ENCODE measurements at regions not wholly inside any gene's neighbourhood (a gene's known extent, or its start where the extent isn't known, plus 50 kb on each side); places are given as distances from the start of the nearest gene placed in this dataset.

DNA sequence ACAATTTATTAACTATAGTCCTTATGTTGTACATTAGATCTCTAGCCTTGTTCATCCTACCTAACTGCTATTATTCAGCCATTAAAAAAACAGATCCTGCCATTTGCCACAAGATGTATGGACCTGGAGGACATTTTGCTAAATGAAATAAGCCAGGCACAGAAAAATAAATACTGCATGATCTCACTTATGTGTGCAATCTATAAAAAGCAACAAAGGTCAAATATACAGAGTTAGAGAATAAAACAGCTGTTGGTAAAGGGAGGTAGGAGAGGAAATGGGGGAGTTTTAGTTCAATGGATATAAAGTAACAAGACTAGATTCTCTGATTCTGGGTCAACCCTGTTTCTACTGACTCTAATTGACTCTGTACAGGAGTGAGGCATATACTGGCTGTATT lies 103.3 kb upstream of the FAM9C start:
- DNase-seq (ENCODE audit: low read depth, low spot score): no peak

DNA sequence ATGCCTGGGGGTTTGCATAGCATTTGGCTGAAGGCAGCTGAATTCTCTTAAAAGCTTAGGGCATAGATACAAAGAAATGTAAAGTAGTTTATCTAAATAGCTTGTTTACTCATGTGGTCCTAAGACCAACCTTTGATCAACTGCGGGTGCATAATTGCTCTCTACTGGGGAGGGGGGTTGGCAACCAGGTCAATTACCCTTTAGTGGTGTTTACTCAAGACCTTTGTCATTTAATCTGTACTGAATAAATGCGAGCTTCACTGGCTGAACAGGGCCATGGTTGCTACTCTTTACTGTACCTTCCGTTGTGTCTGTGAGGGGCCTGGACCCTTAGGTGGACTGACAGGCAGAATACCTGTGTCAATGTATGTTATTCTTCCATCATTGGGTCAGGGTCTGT lies 102.7 kb upstream of the FAM9C start:
- DNase-seq (ENCODE audit: low read depth, low spot score): no peak

DNA sequence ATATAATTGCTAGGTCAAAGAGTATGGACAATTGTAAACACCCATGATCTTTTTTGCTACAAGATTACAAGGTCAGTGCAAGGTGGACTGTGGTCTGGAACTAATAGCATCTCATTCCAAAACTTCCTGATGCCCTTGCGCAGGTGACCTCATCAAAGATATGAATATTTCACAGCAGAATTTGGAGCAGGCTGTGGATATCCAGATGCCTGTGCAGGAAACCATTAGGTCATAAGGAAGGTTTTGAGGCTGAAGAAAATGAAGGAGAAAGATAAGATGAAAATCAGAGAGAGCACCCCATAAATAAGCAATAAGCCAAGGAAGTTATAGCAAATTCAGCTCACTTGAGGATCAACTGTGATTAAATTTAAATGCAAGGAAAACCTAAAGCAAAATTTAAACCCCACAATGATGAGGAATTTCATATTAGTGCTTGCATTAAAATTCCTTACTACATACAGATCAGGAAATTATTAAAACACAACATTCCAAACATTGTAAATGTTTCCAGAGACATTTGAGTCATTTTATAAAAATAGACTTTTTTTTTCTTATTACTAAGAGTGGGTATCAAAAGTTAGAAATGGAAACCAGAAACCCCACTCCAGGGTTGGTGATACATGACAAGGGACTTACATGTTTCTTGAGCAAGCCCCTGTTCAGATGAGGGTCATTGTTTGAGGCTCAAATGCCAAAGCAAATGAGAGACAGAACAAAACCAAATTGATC lies 100.7 kb upstream of the FAM9C start:
- DNase-seq (ENCODE audit: low read depth, low spot score): no peak

DNA sequence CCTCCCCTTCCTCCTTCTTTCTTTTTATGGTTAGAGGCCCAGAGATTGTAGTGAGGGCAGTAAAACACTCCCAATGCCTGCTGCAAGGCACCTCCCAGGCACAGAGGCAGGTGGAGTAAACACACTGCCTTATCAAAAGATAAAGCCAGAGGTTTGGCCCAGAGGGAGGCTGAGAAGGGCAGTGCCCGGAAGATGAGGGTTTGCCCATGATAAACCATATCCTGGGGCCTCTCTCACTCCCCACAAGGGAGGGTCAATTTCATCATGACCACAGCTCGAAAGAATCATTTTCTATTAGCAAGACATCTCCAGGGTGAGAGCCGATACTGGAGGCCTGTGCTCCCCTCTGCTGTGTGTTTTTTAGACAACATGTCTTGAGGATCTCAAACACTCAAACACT lies 98.5 kb upstream of the FAM9C start:
- no peak for DNase-seq (ENCODE audit: low read depth, low spot score)

DNA sequence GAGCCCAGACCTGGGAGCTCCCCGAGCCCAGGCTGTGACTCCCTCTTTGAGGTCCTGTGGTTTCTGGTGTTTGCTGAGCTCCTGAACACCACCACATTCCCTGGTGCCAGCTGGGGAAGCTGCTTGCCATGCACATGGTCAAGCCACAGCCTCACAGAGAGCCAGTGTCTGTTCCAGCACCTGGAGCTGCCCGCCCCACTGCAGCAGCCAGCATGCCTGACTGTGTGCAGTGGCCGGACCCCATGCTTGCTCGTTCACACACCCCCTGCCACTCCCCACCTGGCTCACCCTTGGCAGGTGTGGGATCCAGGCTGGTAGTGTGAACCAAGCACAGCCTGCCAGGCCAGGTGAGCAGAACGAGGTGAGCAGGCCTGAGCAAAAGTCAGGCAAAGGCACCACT lies 95.6 kb upstream of the FAM9C start:
- no peak for DNase-seq (ENCODE audit: low read depth, low spot score)

DNA sequence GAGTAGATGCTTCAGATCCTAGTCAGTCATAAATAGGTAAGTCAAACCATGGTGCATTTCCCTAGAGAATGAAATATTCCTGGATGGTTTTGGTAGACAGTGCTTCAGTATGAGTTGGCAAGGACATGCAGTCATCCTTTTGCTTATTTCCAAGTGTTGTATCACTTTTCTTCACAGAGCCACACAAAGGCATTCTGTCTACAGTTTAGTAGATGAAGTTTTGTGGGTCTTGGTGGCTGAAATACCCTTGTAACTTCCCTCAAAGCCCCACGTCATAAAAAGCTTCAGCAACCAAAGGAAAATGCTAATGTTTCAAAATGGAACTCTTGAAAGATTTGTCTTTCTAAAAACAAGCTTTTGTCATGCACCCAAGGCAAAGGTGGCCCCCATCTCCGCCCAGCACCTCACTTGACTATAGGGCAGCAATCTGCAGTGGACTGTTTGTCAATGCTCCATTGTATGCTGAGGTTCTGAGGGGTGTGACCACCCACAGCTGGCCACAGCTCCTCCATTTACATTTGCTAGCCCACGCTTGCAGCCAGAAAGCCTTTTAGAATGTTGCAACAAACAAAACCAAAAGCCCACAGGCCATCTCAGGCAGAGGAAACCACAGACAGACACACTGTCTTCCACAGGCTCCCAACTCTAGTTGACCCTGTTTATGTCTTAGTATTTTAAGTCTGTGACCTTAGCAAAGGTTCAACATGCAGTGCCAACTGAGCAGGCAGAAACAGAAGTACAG lies 87.1 kb upstream of the FAM9C start:
- DNase-seq (ENCODE audit: low read depth, low spot score): no peak

DNA sequence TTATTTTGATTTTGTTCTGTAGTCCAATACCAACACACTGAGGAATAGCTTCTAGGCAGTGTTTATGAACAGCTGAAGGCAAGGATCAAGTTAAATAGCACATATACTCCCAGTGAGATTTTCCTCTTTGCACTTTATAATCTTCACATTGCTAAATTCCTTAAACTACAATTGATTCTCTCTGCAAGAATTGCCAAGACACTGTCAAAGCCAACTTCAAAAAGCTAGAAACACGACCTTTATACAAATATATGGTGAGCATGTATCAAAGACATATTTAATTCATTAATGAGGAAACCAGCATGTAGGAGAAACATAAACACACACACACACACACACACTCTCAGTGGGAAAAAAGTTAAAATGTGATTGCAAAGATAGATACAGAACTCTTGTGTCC lies 86.4 kb upstream of the FAM9C start:
- DNase-seq (ENCODE audit: low read depth, low spot score): no peak

DNA sequence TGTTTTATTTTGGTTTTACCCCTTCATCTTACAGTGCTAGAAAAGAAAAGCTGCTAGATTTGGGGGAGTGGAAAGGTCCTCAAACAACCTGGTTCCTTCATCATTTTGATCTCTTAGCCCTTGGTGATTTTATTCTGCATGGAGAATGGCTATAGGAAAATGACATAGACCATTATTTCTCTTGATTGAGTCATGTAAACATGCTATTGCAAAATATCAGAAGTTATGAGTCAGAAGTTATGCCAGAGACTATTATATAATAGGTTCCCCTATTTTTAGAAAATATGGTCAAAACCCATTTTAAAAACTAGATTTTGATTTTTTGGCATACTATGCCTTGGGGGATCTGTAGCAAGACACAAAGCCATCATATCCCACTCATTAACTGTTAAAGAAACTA lies 83.7 kb upstream of the FAM9C start:
- DNase-seq (ENCODE audit: low read depth, low spot score): no peak

DNA sequence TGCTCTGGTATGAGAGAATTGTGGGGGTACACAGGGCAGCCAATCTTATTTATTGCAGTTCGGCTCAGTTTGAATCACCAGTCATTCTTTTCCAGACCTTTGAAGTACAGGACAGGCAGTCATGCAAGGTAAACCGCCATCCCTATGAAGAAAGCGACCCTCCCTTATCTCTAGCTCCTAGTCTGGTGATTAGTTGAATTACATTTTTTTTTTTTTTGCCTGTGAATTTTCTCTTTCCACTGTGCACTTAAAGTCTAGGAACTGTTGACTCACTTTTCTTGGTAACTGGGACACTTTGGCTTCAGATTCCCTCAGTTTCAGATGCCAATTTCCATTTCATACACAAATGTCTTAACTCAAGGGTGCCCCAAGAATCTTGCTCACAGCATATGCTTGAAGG lies 82.4 kb upstream of the FAM9C start:
- DNase-seq (ENCODE audit: low read depth, low spot score): no peak

DNA sequence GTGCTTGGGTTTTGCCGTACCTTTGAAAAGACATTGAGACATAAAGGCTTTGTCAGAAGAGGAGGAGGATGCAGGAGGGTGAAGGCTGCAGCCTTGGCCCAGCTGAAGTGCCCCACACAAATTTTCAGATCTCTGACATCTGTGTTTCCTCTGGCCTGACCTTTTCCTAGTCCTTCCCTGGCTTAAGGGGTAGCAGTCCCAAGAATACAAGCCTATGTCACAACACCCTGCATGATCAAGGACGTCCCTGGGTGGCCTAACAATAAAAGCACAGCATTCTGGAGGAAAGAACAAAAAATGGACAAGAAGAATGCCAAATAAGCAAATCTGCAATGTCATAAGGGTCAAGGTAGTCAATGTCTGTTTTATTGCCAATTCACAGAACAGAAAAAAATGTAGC lies 80.8 kb upstream of the FAM9C start:
- DNase-seq (ENCODE audit: low read depth, low spot score): no peak

DNA sequence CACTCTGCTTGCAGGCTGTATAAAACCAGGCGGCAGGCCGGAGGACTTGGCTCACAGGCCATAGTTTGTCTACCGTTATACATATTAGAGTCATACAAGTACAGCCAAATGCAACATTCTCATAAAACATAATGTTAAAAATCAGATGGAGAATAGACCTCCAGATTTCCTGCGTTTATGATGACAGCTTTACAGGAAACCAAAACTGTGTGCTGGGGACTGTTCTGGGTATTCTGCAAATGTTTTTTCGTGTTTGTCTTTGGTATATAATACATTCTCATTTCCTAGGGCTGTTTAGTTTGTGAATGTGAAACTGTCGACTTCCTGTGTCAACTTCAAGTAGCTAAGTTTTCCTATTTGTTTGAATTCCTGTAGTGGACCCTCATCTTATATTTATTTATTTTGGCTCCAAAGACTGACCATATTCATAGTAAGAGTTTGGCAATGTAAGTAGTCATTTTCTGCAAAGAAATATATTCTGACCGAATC lies 79.5 kb upstream of the FAM9C start:
- DNase-seq (ENCODE audit: low read depth, low spot score): no peak

DNA sequence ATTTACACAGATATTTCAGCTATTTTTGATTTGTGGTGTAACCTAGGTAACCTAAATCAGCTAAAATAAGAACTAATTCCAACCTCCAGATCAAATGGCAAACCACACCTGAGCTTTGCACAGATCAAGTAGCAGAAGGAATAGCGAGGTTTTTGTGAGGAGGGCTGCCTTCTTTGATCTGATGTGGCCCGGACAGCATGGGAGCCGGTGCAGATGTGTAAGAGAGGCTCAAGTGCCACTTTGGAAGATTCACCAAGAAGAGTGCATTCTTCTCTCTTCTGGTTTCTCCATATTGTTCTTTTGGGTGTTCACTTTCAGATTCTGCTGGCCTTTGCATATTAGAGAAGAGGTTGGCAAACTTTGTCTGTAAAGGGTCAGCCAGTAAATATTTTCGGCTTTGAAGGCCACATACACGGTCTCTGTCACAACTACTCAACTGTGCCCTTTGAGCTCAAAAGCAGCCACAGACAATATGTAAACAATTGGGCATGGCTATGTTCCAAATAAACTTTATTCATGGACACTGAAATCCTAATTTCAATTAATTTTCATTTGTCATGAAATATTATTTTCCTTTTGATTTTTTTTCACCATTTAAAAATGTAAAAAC lies 78.9 kb upstream of the FAM9C start:
- no peak for DNase-seq (ENCODE audit: low read depth, low spot score)

DNA sequence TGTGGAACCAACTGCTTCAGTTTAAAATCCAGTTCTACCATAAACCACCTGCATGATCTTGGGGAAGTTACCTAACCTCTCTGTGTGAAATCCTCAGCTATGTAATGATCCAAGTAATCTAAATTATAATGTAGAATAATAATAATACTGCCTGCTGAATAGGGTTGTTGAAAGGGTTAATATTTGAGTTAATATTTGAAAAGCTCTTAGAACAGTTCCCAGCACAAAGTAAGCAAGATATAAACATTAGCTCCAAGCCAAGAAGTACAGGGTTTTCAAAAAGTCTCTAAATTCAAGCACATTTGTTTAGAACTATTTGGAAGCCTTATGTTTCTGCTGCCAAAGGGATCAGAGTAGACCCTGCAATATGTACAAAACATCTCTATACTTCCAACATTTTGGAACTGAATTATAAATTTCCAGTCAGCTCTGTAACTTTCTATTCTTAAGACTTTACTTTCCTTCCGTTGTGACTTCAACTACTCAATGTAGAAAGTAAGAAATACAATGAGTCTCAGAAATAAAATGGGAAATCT lies 76.7 kb upstream of the FAM9C start:
- no peak for DNase-seq (ENCODE audit: low read depth, low spot score)

DNA sequence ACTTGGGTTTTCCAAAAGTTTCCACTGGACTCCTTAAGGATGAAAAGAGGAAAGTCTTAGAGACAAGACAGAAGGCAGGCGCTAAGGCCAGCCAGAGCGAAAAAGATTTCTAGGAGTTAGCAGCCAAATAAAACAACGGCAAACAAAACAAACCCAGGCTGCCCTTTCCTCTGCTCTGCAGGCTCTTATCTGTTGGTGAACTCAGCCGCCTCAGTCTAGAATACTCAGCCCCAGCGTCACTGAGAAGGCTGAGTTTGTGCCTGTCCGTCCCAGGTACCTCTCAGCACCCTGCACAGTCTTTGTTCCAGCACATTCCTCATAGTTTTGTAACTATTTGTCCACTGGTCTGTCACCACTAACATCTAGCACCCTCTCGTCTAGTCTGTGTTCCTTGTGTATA lies 75.6 kb upstream of the FAM9C start:
- no peak for DNase-seq (ENCODE audit: low read depth, low spot score)

DNA sequence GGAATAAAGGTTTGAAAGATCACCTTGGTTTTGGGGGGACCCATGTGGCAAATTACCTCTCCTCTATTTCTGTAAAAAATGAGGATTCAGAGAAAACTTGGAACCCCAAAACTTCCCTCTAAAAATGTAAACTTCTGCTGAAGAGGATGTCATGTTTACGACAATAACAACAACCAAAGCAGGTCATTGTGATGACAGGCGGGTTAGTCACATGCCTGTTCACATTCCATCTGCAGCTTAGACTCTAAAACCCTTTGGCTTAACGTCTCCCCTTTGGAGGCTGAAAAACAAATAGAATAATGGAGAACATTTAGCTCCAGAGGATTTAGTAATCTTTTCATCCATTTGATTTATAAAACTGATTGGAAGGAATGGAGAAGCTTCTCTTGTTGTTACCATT lies 75.0 kb upstream of the FAM9C start:
- DNase-seq (ENCODE audit: low read depth, low spot score): no peak

DNA sequence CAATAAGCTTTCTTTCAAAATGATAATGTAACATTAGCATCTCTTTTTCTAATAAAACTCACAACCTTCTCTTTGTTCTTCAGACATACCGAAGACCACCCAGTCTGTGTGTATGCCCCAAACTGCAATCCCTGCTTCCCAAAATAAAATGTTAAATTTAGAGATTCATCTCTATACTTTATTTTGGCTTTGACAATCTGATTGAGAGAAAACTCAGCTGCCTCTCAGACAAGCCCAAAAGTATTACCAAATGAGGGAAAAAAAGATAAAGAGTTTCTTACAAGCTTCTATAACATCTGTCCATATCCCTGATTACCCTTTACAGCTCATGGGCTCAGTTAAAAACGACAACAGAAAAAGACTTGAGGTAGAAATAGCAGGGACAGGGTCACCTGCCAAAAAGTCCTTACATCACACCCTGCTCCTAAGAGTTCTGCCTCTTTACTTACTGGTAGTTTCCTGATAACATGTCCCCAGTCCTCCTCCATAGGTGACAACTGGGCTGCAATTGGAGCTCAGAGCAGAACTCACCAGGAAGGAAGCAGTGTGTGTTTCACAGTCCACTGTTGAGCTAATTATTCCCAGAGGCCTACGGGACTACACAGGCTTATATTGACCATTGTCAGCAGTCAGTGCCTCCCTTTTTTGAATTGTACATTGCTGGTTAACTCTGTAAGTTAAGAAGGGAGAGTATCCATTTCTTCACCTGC lies 70.9 kb upstream of the FAM9C start:
- DNase-seq (ENCODE audit: low read depth, low spot score): no peak

DNA sequence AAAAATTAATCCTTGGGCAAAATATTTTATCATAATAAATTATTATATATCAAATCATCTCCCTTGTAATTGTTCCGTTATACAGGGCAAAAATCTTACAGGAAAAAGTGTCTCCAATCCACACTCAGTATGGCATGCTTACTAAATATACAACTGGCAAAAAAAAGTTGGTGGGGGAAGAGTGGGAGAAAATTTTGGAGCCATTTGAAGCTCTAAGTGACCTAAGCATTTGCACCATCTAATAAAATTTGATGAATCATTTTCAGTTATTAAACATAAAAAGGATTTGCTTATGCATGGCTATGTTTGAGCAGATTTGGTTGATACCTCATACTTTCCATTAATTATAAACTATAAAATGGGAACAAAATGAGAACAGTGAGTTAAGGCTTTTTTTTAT lies 68.1 kb upstream of the FAM9C start:
- no peak for DNase-seq (ENCODE audit: low read depth, low spot score)

DNA sequence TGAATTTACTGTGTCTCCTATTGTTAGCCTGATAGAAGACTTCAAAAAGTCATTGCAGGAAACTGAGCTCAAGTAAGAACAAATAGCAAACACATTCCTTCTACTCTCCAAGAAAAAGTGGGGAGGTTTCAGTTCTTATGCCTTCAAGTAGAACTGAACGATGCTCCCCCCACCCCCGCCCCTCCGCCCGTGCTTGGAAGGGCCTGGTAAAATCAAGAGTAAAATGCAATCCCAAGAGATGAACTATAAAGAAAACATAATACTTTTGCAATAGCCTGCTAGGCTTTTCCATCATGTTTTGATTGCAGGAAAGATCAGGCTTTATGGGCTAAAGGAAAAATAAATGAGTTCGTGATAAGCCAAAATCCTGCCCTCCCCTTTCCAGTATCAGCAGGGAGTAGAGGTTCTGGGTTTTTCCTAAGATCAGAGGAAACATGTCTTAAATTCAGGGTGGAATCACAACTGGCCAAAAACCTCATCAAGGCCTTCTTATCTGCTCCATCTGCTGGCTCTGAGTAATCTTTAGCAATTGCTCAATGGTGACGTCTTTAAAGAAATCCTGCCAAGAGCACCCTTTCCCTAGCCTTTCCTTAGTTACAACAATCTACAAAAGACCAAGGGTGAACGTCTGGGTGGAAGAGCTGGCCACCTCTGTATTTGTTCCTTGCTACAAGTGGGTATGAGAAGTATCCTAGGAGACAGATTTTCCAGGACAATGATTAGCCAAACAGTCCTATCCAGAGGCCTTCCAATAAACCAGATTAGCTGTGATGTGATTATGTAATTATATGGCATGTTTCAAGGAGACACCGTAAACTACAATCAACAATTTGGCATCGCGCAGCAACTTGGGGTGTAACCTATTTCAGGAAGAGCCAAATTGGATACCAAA lies 66.3 kb upstream of the FAM9C start:
- no peak for DNase-seq (ENCODE audit: low read depth, low spot score)

DNA sequence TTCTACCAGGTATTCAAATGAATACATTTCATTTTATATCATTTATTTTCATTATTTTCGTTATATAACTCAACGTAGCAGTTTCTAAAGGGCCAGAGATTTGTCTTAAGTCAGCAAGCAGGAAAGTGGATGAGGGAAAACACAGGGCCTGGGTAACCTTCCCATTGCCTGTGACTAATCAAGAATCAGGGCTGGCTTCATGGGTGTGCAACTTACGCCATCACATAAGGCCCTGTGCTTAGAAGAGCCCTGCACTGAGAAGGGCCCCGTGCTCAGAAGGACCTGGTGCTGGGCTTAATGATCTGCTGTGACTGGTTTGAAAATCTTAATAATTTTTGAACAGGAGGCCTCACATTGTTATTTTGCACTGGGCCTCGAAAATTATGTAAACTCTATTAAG lies 65.4 kb upstream of the FAM9C start:
- DNase-seq (ENCODE audit: low read depth, low spot score): no peak

DNA sequence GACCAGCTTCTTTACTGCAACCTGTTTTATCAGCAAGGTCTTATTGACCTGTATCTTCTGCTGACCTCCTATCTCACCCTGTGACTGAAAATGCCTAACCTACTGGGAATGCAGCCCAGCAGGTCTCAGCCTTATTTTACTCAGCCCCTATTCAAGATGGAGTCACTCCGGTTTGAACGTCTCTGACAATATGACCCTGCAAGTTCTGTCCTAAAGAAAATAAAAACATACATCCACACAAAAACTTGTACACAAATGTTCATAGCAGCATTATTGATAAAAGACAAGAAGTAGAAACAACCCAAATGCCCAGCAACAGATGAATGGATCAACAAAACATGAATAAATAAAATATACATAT lies 59.5 kb upstream of the FAM9C start:
- no peak for DNase-seq (ENCODE audit: low read depth, low spot score)
